ENCODE measurements at regions not wholly inside any gene's neighbourhood (a gene's known extent, or its start where the extent isn't known, plus 50 kb on each side); places are given as distances from the start of the nearest gene placed in this dataset.

DNA sequence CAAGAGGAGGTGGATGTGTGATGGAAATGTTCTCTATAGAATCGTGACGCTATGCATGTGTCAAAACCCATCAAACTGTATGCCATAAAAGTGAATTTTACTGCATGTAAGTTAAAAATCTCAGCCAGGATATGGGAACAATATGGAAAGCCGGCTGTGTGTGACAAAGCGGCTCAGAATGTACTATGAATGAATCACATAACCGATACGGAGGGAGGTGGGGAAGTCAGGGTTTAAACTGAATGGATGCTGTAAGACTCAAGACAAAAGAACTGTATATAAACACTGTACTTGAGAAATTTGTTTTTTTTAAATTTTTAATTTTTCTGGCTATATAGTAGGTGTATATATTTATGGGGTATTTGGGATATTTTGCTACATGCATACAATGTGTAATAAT, 111.6 kb upstream of the PDE4B start:
- DNase-seq (ENCODE audit: extremely low spot score), result no peak
- TF ChIP-seq LEF1 (IDR thresholded peaks at IDR 0.05; ENCODE audit: borderline replicate concordance), result no peak
- no peak for TF ChIP-seq FOXM1 (IDR thresholded peaks at IDR 0.05; ENCODE audit: borderline replicate concordance)
- TF ChIP-seq NFRKB (IDR thresholded peaks at IDR 0.05), result no peak
- TF ChIP-seq HDGF (IDR thresholded peaks at IDR 0.05; ENCODE audit: borderline replicate concordance), result no peak
- no peak for TF ChIP-seq ZNF384 (IDR thresholded peaks at IDR 0.05)
- TF ChIP-seq BHLHE40 (IDR thresholded peaks at IDR 0.05; ENCODE audit: borderline replicate concordance), result no peak
- CTCF ChIA-PET, result no interaction called here
- POLR2A ChIA-PET, result no interaction called here

DNA sequence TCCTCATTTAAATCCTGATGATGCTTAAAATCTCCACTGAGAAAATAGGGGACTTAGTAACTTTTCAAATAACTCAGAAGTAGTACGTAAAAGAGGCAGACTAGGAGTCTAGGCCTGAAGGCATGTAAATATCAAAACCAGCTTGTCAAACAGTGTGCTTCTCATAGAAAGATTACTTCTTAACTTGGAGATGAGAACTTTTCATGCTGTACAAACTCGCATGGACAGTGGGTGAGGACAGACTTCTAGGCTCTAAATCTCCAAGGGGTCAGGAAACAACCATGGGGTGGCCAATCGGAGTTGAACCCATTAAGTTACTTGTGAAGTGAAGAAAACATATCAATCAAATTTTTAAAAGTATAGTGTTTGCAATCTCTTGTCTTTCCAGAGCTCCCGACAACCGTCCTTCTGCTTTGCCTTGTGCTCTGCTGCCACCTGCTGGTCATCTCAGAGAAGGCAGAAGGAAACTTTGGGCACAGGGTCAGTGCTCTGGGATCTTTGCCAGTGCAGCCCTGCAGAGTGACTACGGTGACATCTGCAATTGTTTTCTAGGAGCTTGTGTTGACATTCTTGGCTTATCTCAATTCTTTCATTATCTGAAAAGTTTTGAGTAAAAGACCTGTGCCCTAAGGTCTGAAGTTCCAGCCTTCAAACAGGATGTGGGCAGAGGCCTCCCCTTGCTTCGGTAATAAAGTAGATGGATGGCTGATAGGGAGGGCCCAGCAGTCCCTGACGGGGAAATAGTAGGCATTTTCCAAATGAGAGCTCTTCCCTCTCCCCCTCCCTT, 105.1 kb upstream of the PDE4B start:
- DNase-seq (ENCODE audit: extremely low spot score), result peak; percentile 90
- TF ChIP-seq, protein P1, sequence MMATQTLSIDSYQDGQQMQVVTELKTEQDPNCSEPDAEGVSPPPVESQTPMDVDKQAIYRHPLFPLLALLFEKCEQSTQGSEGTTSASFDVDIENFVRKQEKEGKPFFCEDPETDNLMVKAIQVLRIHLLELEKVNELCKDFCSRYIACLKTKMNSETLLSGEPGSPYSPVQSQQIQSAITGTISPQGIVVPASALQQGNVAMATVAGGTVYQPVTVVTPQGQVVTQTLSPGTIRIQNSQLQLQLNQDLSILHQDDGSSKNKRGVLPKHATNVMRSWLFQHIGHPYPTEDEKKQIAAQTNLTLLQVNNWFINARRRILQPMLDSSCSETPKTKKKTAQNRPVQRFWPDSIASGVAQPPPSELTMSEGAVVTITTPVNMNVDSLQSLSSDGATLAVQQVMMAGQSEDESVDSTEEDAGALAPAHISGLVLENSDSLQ (IDR thresholded peaks at IDR 0.05), result peak; percentile 77
- no peak for TF ChIP-seq L3MBTL2 (conservative IDR thresholded peaks at IDR 0.05)
- no peak for TF ChIP-seq BHLHE40 (IDR thresholded peaks at IDR 0.05; ENCODE audit: borderline replicate concordance)
- TF ChIP-seq FOXA1 (IDR thresholded peaks at IDR 0.05), result no peak
- POLR2A ChIA-PET, result no interaction called here
- CTCF ChIA-PET, result interaction anchor here (0.6 to 1.7 kb wide), 30 partner anchors 9 to 863 kb away, joined by 3 to 23 read pairs (median 4); partner anchors contain the start of gene DNAJC6

DNA sequence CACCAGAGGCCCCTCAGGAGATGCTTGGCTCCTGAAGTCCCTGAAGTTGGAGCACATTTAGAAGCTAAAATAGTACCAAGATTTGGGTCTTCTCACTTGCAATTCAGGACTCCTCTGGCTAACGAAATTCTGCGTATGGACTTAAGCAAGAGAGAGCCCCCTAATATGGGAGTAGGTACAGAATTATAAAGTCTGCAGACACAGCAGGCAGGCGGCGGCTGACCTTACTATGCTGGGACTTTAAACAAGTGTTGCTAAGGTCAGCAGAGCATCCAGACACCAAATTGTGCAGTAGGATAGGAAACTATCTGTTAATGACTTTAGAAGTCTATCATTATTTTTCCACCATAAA, 104.5 kb upstream of the PDE4B start:
- no peak for DNase-seq (ENCODE audit: extremely low spot score)
- ChIA-PET CTCF (interaction anchor here (0.6 to 1.7 kb wide), 27 partner anchors 8 to 686 kb away, joined by 3 to 23 read pairs (median 4); partner anchors contain the start of gene DNAJC6), POLR2A (no interaction called here)
- no peak for TF ChIP-seq FOXM1 (IDR thresholded peaks at IDR 0.05; ENCODE audit: borderline replicate concordance)
- TF ChIP-seq, protein P1 (IDR thresholded peaks at IDR 0.05), result no peak
- no peak for TF ChIP-seq LEF1 (IDR thresholded peaks at IDR 0.05; ENCODE audit: borderline replicate concordance)
- TF ChIP-seq ZNF384 (IDR thresholded peaks at IDR 0.05), result no peak
- no peak for TF ChIP-seq BHLHE40 (IDR thresholded peaks at IDR 0.05; ENCODE audit: borderline replicate concordance)
- TF ChIP-seq NFRKB (IDR thresholded peaks at IDR 0.05), result no peak
- TF ChIP-seq ELF4 (IDR thresholded peaks at IDR 0.05), result no peak
- TF ChIP-seq SP1 (IDR thresholded peaks at IDR 0.05), result no peak
- no peak for TF ChIP-seq CTBP1 (IDR thresholded peaks at IDR 0.05; ENCODE audit: borderline replicate concordance)
- no peak for TF ChIP-seq TARDBP (IDR thresholded peaks at IDR 0.05)
- no peak for TF ChIP-seq HDGF (IDR thresholded peaks at IDR 0.05; ENCODE audit: borderline replicate concordance)
- no peak for TF ChIP-seq FOXK2 (IDR thresholded peaks at IDR 0.05)
- no peak for TF ChIP-seq FOXA1 (IDR thresholded peaks at IDR 0.05)
- TF ChIP-seq ARNT (IDR thresholded peaks at IDR 0.05), result no peak
- no peak for TF ChIP-seq SUZ12 (IDR thresholded peaks at IDR 0.05)
- no peak for TF ChIP-seq L3MBTL2 (conservative IDR thresholded peaks at IDR 0.05)

DNA sequence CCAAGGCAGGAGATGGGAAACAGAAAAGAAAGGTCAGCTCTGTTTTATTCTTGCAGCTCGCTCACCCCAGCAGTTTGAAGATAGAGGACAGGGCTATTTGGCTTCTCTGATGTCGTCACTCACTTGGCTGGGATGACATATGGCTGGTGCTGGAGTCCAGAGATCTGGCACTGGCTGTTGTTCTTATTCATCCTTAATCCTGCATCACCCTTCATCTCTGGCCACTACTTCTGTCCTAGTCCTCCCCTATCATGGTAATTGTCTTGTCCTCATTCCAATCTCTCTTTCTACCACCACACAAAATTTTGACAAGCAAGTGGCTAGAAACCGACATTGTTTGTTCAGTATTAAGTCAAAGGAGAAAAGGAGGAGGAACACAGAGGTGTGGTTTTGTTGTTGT, 103.8 kb upstream of the PDE4B start:
- CTCF ChIA-PET, result interaction anchor here (0.6 kb wide), 2 partner anchors 265 to 629 kb away, joined by 3 to 6 read pairs; no protein-coding TSS in a partner anchor
- no peak for DNase-seq (ENCODE audit: extremely low spot score)
- POLR2A ChIA-PET, result no interaction called here

DNA sequence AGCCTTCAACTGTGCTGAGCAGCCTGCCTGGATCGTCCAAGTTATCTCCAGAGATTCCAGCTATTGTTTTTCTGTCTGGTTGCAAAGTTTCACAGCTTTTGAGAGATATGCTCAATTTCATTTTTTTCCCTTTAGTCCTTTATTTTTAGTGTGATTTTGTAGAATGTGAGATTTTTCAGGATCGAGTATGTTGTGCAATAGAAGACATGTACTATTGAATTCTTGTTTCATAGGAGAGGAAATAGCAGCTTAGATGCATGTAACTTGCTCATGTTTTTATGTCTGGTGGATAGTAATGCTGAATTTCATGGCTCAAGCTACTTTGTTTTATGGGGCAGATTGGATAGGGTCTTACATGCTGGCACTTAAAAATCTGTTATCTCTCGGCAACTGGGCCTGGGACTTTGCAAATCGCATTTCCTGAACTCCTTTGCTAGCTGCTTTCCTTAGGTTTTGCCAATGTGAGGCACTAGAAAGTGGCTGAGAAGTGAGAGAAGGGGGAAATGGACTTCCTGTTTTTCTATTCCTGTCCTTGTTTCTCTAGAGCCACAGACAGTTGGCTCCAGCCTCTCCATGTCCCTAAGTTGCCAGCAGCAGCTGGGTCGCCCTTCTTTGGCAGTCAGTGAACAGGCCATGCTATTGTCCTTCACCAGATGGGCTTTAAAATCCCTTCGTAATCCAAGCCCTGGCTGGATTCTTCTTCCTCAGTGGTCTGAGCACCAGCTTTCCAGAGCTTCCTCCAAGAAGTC, 101.4 kb upstream of the PDE4B start:
- ChIA-PET CTCF (interaction anchor here (1.0 kb wide), 1 partner anchor 199 kb away, joined by 3 read pairs; no protein-coding TSS in a partner anchor), POLR2A (no interaction called here)
- DNase-seq (ENCODE audit: extremely low spot score), result no peak

More for the DNA sequence above, 103.8 kb upstream of the PDE4B start:
- TF ChIP-seq BHLHE40 (IDR thresholded peaks at IDR 0.05; ENCODE audit: borderline replicate concordance), result no peak
- TF ChIP-seq FOXA1 (IDR thresholded peaks at IDR 0.05), result no peak
- no peak for TF ChIP-seq ARNT (IDR thresholded peaks at IDR 0.05)
- no peak for TF ChIP-seq NFRKB (IDR thresholded peaks at IDR 0.05)
- TF ChIP-seq FOXK2 (IDR thresholded peaks at IDR 0.05), result no peak
- TF ChIP-seq ELF4 (IDR thresholded peaks at IDR 0.05), result no peak
- TF ChIP-seq HDGF (IDR thresholded peaks at IDR 0.05; ENCODE audit: borderline replicate concordance), result no peak
- no peak for TF ChIP-seq L3MBTL2 (conservative IDR thresholded peaks at IDR 0.05)
- TF ChIP-seq, protein P1 (IDR thresholded peaks at IDR 0.05), result no peak
- TF ChIP-seq LEF1 (IDR thresholded peaks at IDR 0.05; ENCODE audit: borderline replicate concordance), result no peak
- TF ChIP-seq FOXM1 (IDR thresholded peaks at IDR 0.05; ENCODE audit: borderline replicate concordance), result no peak
- TF ChIP-seq SP1 (IDR thresholded peaks at IDR 0.05), result no peak
- no peak for TF ChIP-seq CTBP1 (IDR thresholded peaks at IDR 0.05; ENCODE audit: borderline replicate concordance)
- TF ChIP-seq TARDBP (IDR thresholded peaks at IDR 0.05), result no peak
- no peak for TF ChIP-seq ZNF384 (IDR thresholded peaks at IDR 0.05)
- TF ChIP-seq SUZ12 (IDR thresholded peaks at IDR 0.05), result no peak

More for the DNA sequence above, 101.4 kb upstream of the PDE4B start:
- no peak for TF ChIP-seq SP1 (IDR thresholded peaks at IDR 0.05)
- no peak for TF ChIP-seq HDGF (IDR thresholded peaks at IDR 0.05; ENCODE audit: borderline replicate concordance)
- TF ChIP-seq, protein P1 (IDR thresholded peaks at IDR 0.05), result no peak
- no peak for TF ChIP-seq LEF1 (IDR thresholded peaks at IDR 0.05; ENCODE audit: borderline replicate concordance)
- no peak for TF ChIP-seq ZNF384 (IDR thresholded peaks at IDR 0.05)
- TF ChIP-seq BHLHE40 (IDR thresholded peaks at IDR 0.05; ENCODE audit: borderline replicate concordance), result no peak
- TF ChIP-seq SUZ12 (IDR thresholded peaks at IDR 0.05), result no peak
- no peak for TF ChIP-seq TARDBP (IDR thresholded peaks at IDR 0.05)
- no peak for TF ChIP-seq ARNT (IDR thresholded peaks at IDR 0.05)
- TF ChIP-seq L3MBTL2 (conservative IDR thresholded peaks at IDR 0.05), result no peak
- no peak for TF ChIP-seq ELF4 (IDR thresholded peaks at IDR 0.05)
- TF ChIP-seq CTBP1 (IDR thresholded peaks at IDR 0.05; ENCODE audit: borderline replicate concordance), result no peak

Data from HEK293T (cell line).